ENCODE measurements at regions not wholly inside any gene's neighbourhood (a gene's known extent, or its start where the extent isn't known, plus 50 kb on each side); places are given as distances from the start of the nearest gene placed in this dataset.

DNA sequence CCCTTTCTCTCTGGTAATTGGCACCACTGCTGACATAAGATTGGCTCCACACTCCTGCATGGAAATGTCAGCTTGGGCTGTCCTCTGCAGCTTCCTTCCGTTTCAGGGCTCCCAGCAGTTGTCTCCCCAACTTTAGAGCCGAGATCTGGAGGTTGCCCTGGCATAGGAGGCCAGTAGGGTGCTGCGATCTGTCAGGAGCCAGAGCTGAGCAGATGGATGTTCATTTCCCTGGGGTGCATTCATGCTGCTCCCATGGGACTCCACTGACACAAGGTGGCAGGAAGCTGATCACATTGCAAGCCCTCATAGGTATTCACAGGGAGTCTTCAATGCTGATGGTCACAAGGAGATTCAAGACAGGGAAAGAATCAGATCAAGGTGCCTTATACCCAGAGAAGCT, 116.6 kb upstream of the RAI2 start:
- POLR2A ChIA-PET (ENCODE audit: unreplicated experiment), result no interaction called here
- no peak overlapping the region for H4K5ac ChIP-seq (ENCODE audit: low read depth, low read length)
- no peaks in the 10 kb centered on the region for H4K20me1 ChIP-seq (ENCODE audit: insufficient read depth, low read length)
- no peak overlapping the region for H3K14ac ChIP-seq (replicated peaks; ENCODE audit: low read depth, low read length)
- no peak overlapping the region for H3K27ac ChIP-seq (ENCODE audit: insufficient read depth, low read length)
- CTCF ChIA-PET, result no interaction called here
- no peaks in the 10 kb centered on the region for H3K9me3 ChIP-seq (ENCODE audit: control insufficient read depth, insufficient read depth, low read length)
- dilution Hi-C loops (cut with HindIII; ENCODE audit: low sequenced_read_pairs, unreplicated experiment) (no loop called here), intact Hi-C loops (cut with micrococcal nuclease) (no loop called here), in situ Hi-C loops (cut with MboI; ENCODE audit: low sequenced_read_pairs) (no loop called here)
- no peak overlapping the region for H2AK5ac ChIP-seq (ENCODE audit: low read depth, low read length)
- no peaks in the 10 kb centered on the region for H3K27me3 ChIP-seq (ENCODE audit: control insufficient read depth, insufficient read depth, low read length)
- no peak for ATAC-seq (ENCODE audit: low read depth)
- no peak overlapping the region for H4K91ac ChIP-seq (ENCODE audit: insufficient read depth, low read depth, low read length)
- no peak overlapping the region for H2BK120ac ChIP-seq (ENCODE audit: low read depth, low read length)
- no peak overlapping the region for H2AK9ac ChIP-seq (replicated peaks; ENCODE audit: low read depth, low read length, poor library complexity)
- no TSS peak for BruUV-seq (replicated peaks)
- no peaks in the 10 kb centered on the region for H3K36me3 ChIP-seq (ENCODE audit: control insufficient read depth, insufficient read depth, low read length)
- TF ChIP-seq, protein P1, sequence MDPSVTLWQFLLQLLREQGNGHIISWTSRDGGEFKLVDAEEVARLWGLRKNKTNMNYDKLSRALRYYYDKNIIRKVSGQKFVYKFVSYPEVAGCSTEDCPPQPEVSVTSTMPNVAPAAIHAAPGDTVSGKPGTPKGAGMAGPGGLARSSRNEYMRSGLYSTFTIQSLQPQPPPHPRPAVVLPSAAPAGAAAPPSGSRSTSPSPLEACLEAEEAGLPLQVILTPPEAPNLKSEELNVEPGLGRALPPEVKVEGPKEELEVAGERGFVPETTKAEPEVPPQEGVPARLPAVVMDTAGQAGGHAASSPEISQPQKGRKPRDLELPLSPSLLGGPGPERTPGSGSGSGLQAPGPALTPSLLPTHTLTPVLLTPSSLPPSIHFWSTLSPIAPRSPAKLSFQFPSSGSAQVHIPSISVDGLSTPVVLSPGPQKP (IDR thresholded peaks at IDR 0.05; ENCODE audit: borderline replicate concordance, low read depth, low read length), result no peak
- TF ChIP-seq, protein P2, sequence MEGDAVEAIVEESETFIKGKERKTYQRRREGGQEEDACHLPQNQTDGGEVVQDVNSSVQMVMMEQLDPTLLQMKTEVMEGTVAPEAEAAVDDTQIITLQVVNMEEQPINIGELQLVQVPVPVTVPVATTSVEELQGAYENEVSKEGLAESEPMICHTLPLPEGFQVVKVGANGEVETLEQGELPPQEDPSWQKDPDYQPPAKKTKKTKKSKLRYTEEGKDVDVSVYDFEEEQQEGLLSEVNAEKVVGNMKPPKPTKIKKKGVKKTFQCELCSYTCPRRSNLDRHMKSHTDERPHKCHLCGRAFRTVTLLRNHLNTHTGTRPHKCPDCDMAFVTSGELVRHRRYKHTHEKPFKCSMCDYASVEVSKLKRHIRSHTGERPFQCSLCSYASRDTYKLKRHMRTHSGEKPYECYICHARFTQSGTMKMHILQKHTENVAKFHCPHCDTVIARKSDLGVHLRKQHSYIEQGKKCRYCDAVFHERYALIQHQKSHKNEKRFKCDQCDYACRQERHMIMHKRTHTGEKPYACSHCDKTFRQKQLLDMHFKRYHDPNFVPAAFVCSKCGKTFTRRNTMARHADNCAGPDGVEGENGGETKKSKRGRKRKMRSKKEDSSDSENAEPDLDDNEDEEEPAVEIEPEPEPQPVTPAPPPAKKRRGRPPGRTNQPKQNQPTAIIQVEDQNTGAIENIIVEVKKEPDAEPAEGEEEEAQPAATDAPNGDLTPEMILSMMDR (conservative IDR thresholded peaks at IDR 0.05; ENCODE audit: low read depth, low read length), result no peak
- TF ChIP-seq NFE2L2 (IDR thresholded peaks at IDR 0.05; ENCODE audit: low read depth, low read length), result no peak
- no peak for TF ChIP-seq RAD21 (IDR thresholded peaks at IDR 0.05; ENCODE audit: low read length)
- no peak for TF ChIP-seq MXI1 (IDR thresholded peaks at IDR 0.05; ENCODE audit: borderline replicate concordance, low read depth, low read length)
- TF ChIP-seq CHD1 (IDR thresholded peaks at IDR 0.05; ENCODE audit: low read depth, low read length), result no peak
- TF ChIP-seq SMC3 (IDR thresholded peaks at IDR 0.05; ENCODE audit: low read depth, low read length), result no peak
- no peak for TF ChIP-seq RFX5 (IDR thresholded peaks at IDR 0.05; ENCODE audit: low read depth, low read length)
- no peak for TF ChIP-seq MAZ (IDR thresholded peaks at IDR 0.05; ENCODE audit: borderline replicate concordance, low read depth, low read length)
- TF ChIP-seq POLR2A (IDR thresholded peaks at IDR 0.05; ENCODE audit: low read depth, low read length), result no peak
- no peak for TF ChIP-seq FOS (IDR thresholded peaks at IDR 0.05; ENCODE audit: low read depth, low read length)
- TF ChIP-seq, protein P3, sequence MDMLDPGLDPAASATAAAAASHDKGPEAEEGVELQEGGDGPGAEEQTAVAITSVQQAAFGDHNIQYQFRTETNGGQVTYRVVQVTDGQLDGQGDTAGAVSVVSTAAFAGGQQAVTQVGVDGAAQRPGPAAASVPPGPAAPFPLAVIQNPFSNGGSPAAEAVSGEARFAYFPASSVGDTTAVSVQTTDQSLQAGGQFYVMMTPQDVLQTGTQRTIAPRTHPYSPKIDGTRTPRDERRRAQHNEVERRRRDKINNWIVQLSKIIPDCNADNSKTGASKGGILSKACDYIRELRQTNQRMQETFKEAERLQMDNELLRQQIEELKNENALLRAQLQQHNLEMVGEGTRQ (IDR thresholded peaks at IDR 0.05; ENCODE audit: low read depth, low read length), result no peak
- TF ChIP-seq RCOR1 (IDR thresholded peaks at IDR 0.05; ENCODE audit: insufficient replicate concordance, low read length), result no peak
- no peak for TF ChIP-seq CEBPB (IDR thresholded peaks at IDR 0.05; ENCODE audit: low read depth, low read length)
- no peak for TF ChIP-seq BHLHE40 (IDR thresholded peaks at IDR 0.05; ENCODE audit: low read depth, low read length)
- no peaks in the 10 kb centered on the region for H3K79me1 ChIP-seq (ENCODE audit: low read depth in 1 of 2, low read length in 2 of 2)
- WGBS, 2 experiments (ENCODE audit: extremely low coverage in 2 of 2, insufficient read length in 1 of 2), result 0% methylated on average over 1 of the region's 3 CpGs; no CpG with 5 or more reads in 1 of the 2 experiments
- no peak overlapping the region for H2BK20ac ChIP-seq (ENCODE audit: low read depth, low read length)
- H3K23ac ChIP-seq (ENCODE audit: low read depth, low read length), result no peak overlapping the region
- no peak overlapping the region for H3K4me2 ChIP-seq (ENCODE audit: low read depth, low read length)
- no peak for DNase-seq
- H3K4ac ChIP-seq (ENCODE audit: low read depth, low read length), result no peak overlapping the region
- H3K18ac ChIP-seq (ENCODE audit: low read depth, low read length), result no peak overlapping the region
- no peaks in the 10 kb centered on the region for H3K9me1 ChIP-seq (ENCODE audit: insufficient read depth, low read length)
- H2BK15ac ChIP-seq (ENCODE audit: low read depth, low read length), result no peak overlapping the region
- no peak overlapping the region for H2AFZ ChIP-seq (replicated peaks; ENCODE audit: low read length, poor library complexity)
- H3K4me1 ChIP-seq (ENCODE audit: control insufficient read depth, insufficient read depth, low read length), result no peaks in the 10 kb centered on the region
- H2BK5ac ChIP-seq (ENCODE audit: low read depth, low read length, poor library complexity, severe bottlenecking), result no peak overlapping the region
- H4K8ac ChIP-seq (ENCODE audit: low read depth in 2 of 2, low read length in 2 of 2), result no peak overlapping the region
- no peak overlapping the region for H3K9ac ChIP-seq (ENCODE audit: low read depth, low read length)
- no peak overlapping the region for H3K56ac ChIP-seq (ENCODE audit: extremely low read depth, insufficient read depth, low read length)
- no peak overlapping the region for H3K4me3 ChIP-seq (ENCODE audit: insufficient read depth, low read depth, low read length)

Data from IMR-90 (cell line).